IMR-90 (cell line): ENCODE measurements at regions not wholly inside any gene's neighbourhood (a gene's known extent, or its start where the extent isn't known, plus 50 kb on each side); places are given as distances from the start of the nearest gene placed in this dataset.

Experiments
- ATAC-seq: fragments of 200-7000 bp; cut with Tn5 transposase; 2 replicates; pipeline ENCODE4 v1.9.1; 2020; ENCODE audit warnings: low read depth, mild to moderate bottlenecking, moderate library complexity
- BruUV-seq: library from RNA; stranded (reverse); fragments of 400-500 nt; replicated peaks from 2 replicates; lab custom pipeline; 2021; lab: Mats Ljungman, UMichigan
- CTCF ChIA-PET: fragments of 300-600 bp; formaldehyde crosslinking; extraction: SDS; loops from one replicate; lab custom pipeline; 2021; ENCODE audit warnings: antibody characterized with exemption; lab: Yijun Ruan, JAX
- POLR2A ChIA-PET: fragments of 300-600 bp; sonication (Branson Sonifier 250); formaldehyde crosslinking; loops from one replicate; lab custom pipeline; 2022; ENCODE audit warnings: antibody characterized with exemption; ENCODE audit not compliant: unreplicated experiment; lab: Charles Lee
- DNase-seq: peaks from one replicate; pipeline ENCODE4 v3.0.0; 2013
- H2AFZ ChIP-seq: replicated peaks from 2 replicates; pipeline ENCODE3; 2013; ENCODE audit warnings: low read length, mild to moderate bottlenecking; ENCODE audit not compliant: poor library complexity
- H2AK5ac ChIP-seq: 2 replicates; pipeline ENCODE4 v1.6.1; 2013; ENCODE audit warnings: low read depth, low read length, inconsistent platforms
- H2AK9ac ChIP-seq: replicated peaks from 2 replicates; pipeline ENCODE3; 2013; ENCODE audit warnings: mild to moderate bottlenecking, low read depth, low read length, moderate library complexity; ENCODE audit not compliant: poor library complexity
- H2BK120ac ChIP-seq: 2 replicates; pipeline ENCODE4 v1.6.1; 2013; ENCODE audit warnings: low read depth, low read length, inconsistent platforms
- H2BK15ac ChIP-seq: 3 replicates; pipeline ENCODE4 v1.6.1; 2013; ENCODE audit warnings: low read depth, low read length, inconsistent platforms
- H2BK20ac ChIP-seq: 2 replicates; pipeline ENCODE4 v1.6.1; 2013; ENCODE audit warnings: low read depth, mild to moderate bottlenecking, inconsistent platforms, low read length, moderate library complexity
- H2BK5ac ChIP-seq: 2 replicates; pipeline ENCODE4 v1.6.1; 2013; ENCODE audit warnings: mild to moderate bottlenecking, low read depth, low read length, inconsistent platforms; ENCODE audit not compliant: poor library complexity, severe bottlenecking
- H3K14ac ChIP-seq: replicated peaks from 2 replicates; pipeline ENCODE4 v1.6.1; 2013; ENCODE audit warnings: low read depth, low read length, inconsistent platforms
- H3K18ac ChIP-seq: 2 replicates; pipeline ENCODE4 v1.6.1; 2013; ENCODE audit warnings: low read depth, low read length, control low read depth
- H3K23ac ChIP-seq: 2 replicates; pipeline ENCODE4 v1.6.1; 2013; ENCODE audit warnings: low read depth, low read length, inconsistent platforms
- H3K27ac ChIP-seq: 2 replicates; pipeline ENCODE4 v1.5.1; 2013; ENCODE audit warnings: mild to moderate bottlenecking, control low read depth, low read length; ENCODE audit not compliant: insufficient read depth
- H3K27me3 ChIP-seq: 2 replicates; pipeline ENCODE4 v1.6.1; 2013; ENCODE audit warnings: low read length; ENCODE audit not compliant: control insufficient read depth, insufficient read depth
- H3K36me3 ChIP-seq: 2 replicates; pipeline ENCODE4 v1.6.1; 2013; ENCODE audit warnings: low read length, mixed read lengths; ENCODE audit not compliant: control insufficient read depth, insufficient read depth
- H3K4ac ChIP-seq: 2 replicates; pipeline ENCODE4 v1.6.1; 2013; ENCODE audit warnings: low read depth, low read length, inconsistent platforms
- H3K4me1 ChIP-seq: 2 replicates; pipeline ENCODE4 v1.6.1; 2013; ENCODE audit warnings: low read length, mixed read lengths; ENCODE audit not compliant: control insufficient read depth, insufficient read depth
- H3K4me2 ChIP-seq: 2 replicates; pipeline ENCODE4 v1.6.1; 2013; ENCODE audit warnings: low read depth, mild to moderate bottlenecking, control low read depth, low read length, moderate library complexity
- H3K4me3 ChIP-seq: 2 replicates; pipeline ENCODE4 v1.5.1; 2013; ENCODE audit warnings: low read depth, mild to moderate bottlenecking, control low read depth, low read length, moderate library complexity; ENCODE audit not compliant: insufficient read depth
- H3K56ac ChIP-seq: 2 replicates; pipeline ENCODE4 v1.6.1; 2013; ENCODE audit warnings: low read length, inconsistent platforms; ENCODE audit not compliant: insufficient read depth; ENCODE audit errors: extremely low read depth
- H3K79me1 ChIP-seq, 2 experiments: 2 replicates each; pipeline ENCODE4 v1.6.1; 2013; ENCODE audit warnings: low read length in 2 of 2, inconsistent platforms in 1 of 2, low read depth in 1 of 2
- H3K9ac ChIP-seq: 2 replicates; pipeline ENCODE4 v1.6.1; 2013; ENCODE audit warnings: low read depth, low read length, control low read depth
- H3K9me1 ChIP-seq: 2 replicates; pipeline ENCODE4 v1.6.1; 2013; ENCODE audit warnings: low read length, inconsistent platforms; ENCODE audit not compliant: insufficient read depth
- H3K9me3 ChIP-seq: 2 replicates; pipeline ENCODE4 v1.6.1; 2013; ENCODE audit warnings: low read length; ENCODE audit not compliant: control insufficient read depth, insufficient read depth
- H4K20me1 ChIP-seq: 2 replicates; pipeline ENCODE4 v1.6.1; 2013; ENCODE audit warnings: low read length, inconsistent platforms; ENCODE audit not compliant: insufficient read depth
- H4K5ac ChIP-seq: 2 replicates; pipeline ENCODE4 v1.6.1; 2013; ENCODE audit warnings: mild to moderate bottlenecking, low read depth, low read length, control low read depth
- H4K8ac ChIP-seq, 2 experiments: 2 replicates each; pipeline ENCODE4 v1.6.1; 2013; ENCODE audit warnings: low read depth in 2 of 2, low read length in 2 of 2, control low read depth in 1 of 2, inconsistent platforms in 1 of 2
- H4K91ac ChIP-seq: 2 replicates; pipeline ENCODE4 v1.6.1; 2013; ENCODE audit warnings: low read depth, low read length, inconsistent platforms; ENCODE audit not compliant: insufficient read depth
- BHLHE40 ChIP-seq: fragments of 150-350 bp; IDR thresholded peaks from 2 replicates; pipeline ENCODE4 v1.6.1; 2016; ENCODE audit warnings: mild to moderate bottlenecking, low read depth, low read length
- CEBPB ChIP-seq: IDR thresholded peaks from 2 replicates; pipeline ENCODE4 v1.6.1; 2012; ENCODE audit warnings: low read depth, low read length, improper control_type of control experiment
- CHD1 ChIP-seq: IDR thresholded peaks from 2 replicates; pipeline ENCODE4 v1.6.1; 2012; ENCODE audit warnings: low read depth, low read length, improper control_type of control experiment
- FOS ChIP-seq: fragments of 150-350 bp; IDR thresholded peaks from 2 replicates; pipeline ENCODE4 v1.6.1; 2016; ENCODE audit warnings: low read depth, low read length
- MAZ ChIP-seq: IDR thresholded peaks from 2 replicates; pipeline ENCODE4 v1.6.1; 2012; ENCODE audit warnings: low read depth, mild to moderate bottlenecking, low read length, improper control_type of control experiment, moderate library complexity, borderline replicate concordance
- MXI1 ChIP-seq: IDR thresholded peaks from 2 replicates; pipeline ENCODE4 v1.6.1; 2012; ENCODE audit warnings: low read depth, mild to moderate bottlenecking, low read length, moderate library complexity, borderline replicate concordance
- NFE2L2 ChIP-seq: fragments of 150-350 bp; IDR thresholded peaks from 2 replicates; pipeline ENCODE4 v1.6.1; 2016; ENCODE audit warnings: low read depth, mild to moderate bottlenecking, low read length
- POLR2A ChIP-seq: IDR thresholded peaks from 2 replicates; pipeline ENCODE4 v1.6.1; 2012; ENCODE audit warnings: mild to moderate bottlenecking, low read depth, low read length
- RAD21 ChIP-seq: IDR thresholded peaks from 2 replicates; pipeline ENCODE4 v1.6.1; 2012; ENCODE audit warnings: low read length, improper control_type of control experiment
- RCOR1 ChIP-seq: IDR thresholded peaks from 2 replicates; pipeline ENCODE4 v1.6.1; 2012; ENCODE audit warnings: mild to moderate bottlenecking, low read length, improper control_type of control experiment; ENCODE audit not compliant: insufficient replicate concordance
- RFX5 ChIP-seq: IDR thresholded peaks from 2 replicates; pipeline ENCODE4 v1.8.0; 2012; ENCODE audit warnings: low read depth, mild to moderate bottlenecking, low read length, moderate library complexity
- SMC3 ChIP-seq: fragments of 150-350 bp; IDR thresholded peaks from 2 replicates; pipeline ENCODE4 v1.6.1; 2016; ENCODE audit warnings: low read depth, mild to moderate bottlenecking, antibody characterized with exemption, low read length, moderate library complexity
- WGBS, 2 experiments: methylation state at CpG; one replicate each; pipeline versions ENCODE4 v1.1.5 to v1.1.7; 2013; ENCODE audit warnings: missing lambda C conversion rate in 2 of 2; ENCODE audit not compliant: insufficient read length in 1 of 2; ENCODE audit errors: extremely low coverage in 2 of 2; 5-methylcytosine and 5-hydroxymethylcytosine counted together
- dilution Hi-C: fragments of 300-500 bp; cut with HindIII; formaldehyde crosslinking; loops from one replicate; pipeline ENCODE4 v1.14.3; 2018; ENCODE audit warnings: low sequenced_read_pairs; ENCODE audit not compliant: unreplicated experiment
- in situ Hi-C: fragments of 300-500 bp; cut with MboI; formaldehyde crosslinking; loops from 3 replicates; pipeline ENCODE4 v1.14.3; 2019; ENCODE audit warnings: low sequenced_read_pairs, inconsistent platforms, mixed read lengths
- intact Hi-C: fragments of 100-400 bp; cut with micrococcal nuclease; formaldehyde crosslinking; loops from 2 replicates; pipeline ENCODE4 v1.10.0; 2022
- TF ChIP-seq, protein P1 (sequence below): fragments of 150-350 bp; IDR thresholded peaks from 2 replicates; pipeline ENCODE4 v1.6.1; 2016; ENCODE audit warnings: low read depth, mild to moderate bottlenecking, low read length, moderate library complexity, borderline replicate concordance
- TF ChIP-seq, protein P2 (sequence below): conservative IDR thresholded peaks from 2 replicates; pipeline ENCODE4 v1.5.1; 2012; ENCODE audit warnings: mild to moderate bottlenecking, low read depth, low read length, improper control_type of control experiment

DNA sequence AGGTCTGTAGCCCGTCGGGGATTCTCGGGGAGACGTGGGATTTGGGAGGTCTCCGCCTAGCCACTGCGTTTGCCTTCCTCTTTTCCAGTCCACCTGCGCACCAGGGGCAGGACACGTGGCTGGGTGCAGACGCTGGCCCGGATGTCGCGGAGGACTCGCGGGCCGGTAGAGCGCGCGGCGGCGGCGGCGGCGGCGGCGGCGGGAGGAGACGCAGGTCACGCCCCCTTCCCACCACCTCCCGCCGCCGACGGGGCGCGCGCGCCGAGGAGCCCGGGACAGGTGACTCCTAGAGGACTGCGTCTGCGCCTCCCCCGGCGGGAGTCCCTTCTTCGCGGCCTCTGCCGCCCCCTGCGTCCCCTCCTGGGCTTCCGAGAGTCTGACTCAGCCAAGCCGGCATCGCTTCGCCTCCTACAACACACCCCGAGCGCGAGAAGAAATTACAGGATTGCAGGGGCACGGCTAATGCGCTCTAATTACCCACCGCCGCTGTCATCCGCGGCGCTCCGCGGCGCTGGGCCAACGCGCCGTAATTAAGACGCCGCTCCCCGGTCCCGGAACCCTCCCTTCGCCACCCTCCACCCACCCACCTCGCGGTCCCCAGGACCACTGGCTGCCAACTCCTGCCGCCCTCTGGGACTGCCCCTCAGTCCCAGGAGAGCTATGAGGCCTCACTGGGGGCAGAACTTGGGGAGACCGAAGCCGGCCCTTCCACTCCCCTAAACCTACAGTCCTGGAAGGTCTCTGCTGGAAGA lies 124.5 kb downstream of the MRPL14 start:
- in situ Hi-C loops (no loop called here), dilution Hi-C loops (no loop called here), intact Hi-C loops (loop anchor here (1.0 kb wide), 1 partner anchor 232 kb away; the partner anchor contains the start of gene VEGFA)
- Histone ChIP-seq H2BK15ac (0 out of 3 replicates have a peak overlapping the region, but pooled peaks have one; percentile 91), H3K23ac (no peak overlapping the region), H4K8ac (peak overlapping the region; percentile 61 to 66), H3K4ac (peak overlapping the region; percentile 48), H3K14ac (no peak overlapping the region), H3K9ac (0 out of 2 replicates have a peak overlapping the region, but pooled peaks have one; percentile 6), H2BK120ac (peak overlapping the region; percentile 71), H3K27me3 (no peaks in the 10 kb centered on the region), H3K79me1 (no peaks in the 10 kb centered on the region), H4K91ac (peak overlapping the region; percentile 66; the same call in 1 of the 2 replicates), H2BK5ac (peak overlapping the region; percentile 4), H3K56ac (no peak overlapping the region; the same call in 1 of the 2 replicates), H2BK20ac (peak overlapping the region; percentile 92), H3K4me1 (peaks cover 26% of the 10 kb centered on the region), H4K20me1 (no peaks in the 10 kb centered on the region), H3K4me2 (peak overlapping the region; percentile 86), H3K27ac (peak overlapping the region; percentile 24; the same call in 1 of the 2 replicates), H2AK5ac (peak overlapping the region; percentile 99), H2AFZ (peak overlapping the region; percentile 89), H3K4me3 (peak overlapping the region; percentile 36), H3K9me1 (peaks cover 5% of the 10 kb centered on the region), H3K36me3 (no peaks in the 10 kb centered on the region), H3K18ac (no peak overlapping the region), H4K5ac (no peak overlapping the region; the same call in 1 of the 2 replicates), H2AK9ac (peak overlapping the region; percentile 92), H3K9me3 (no peaks in the 10 kb centered on the region)
- ATAC-seq (peak; percentile 62), DNase-seq (peak; percentile 54)
- 5% methylated on average over 28 of the region's 76 CpGs; no CpG with 5 or more reads in 1 of the 2 experiments for WGBS, 2 experiments
- no TSS peak for BruUV-seq
- CTCF ChIA-PET, result no interaction called here
- POLR2A ChIA-PET, result no interaction called here
- TF ChIP-seq RAD21 (peak; percentile 58), SMC3 (peak; percentile 39; the same call in 1 of the 2 replicates), NFE2L2 (no peak), CEBPB (no peak), POLR2A (no peak), MXI1 (no peak), MAZ (peak; percentile 20; the same call in 1 of the 2 replicates), CHD1 (no peak), RFX5 (no peak), RCOR1 (no peak), BHLHE40 (0 out of 2 replicates have a peak, but pooled peaks have one; percentile 9), FOS (no peak)
- TF ChIP-seq, protein P1, sequence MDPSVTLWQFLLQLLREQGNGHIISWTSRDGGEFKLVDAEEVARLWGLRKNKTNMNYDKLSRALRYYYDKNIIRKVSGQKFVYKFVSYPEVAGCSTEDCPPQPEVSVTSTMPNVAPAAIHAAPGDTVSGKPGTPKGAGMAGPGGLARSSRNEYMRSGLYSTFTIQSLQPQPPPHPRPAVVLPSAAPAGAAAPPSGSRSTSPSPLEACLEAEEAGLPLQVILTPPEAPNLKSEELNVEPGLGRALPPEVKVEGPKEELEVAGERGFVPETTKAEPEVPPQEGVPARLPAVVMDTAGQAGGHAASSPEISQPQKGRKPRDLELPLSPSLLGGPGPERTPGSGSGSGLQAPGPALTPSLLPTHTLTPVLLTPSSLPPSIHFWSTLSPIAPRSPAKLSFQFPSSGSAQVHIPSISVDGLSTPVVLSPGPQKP, result no peak
- TF ChIP-seq, protein P2, sequence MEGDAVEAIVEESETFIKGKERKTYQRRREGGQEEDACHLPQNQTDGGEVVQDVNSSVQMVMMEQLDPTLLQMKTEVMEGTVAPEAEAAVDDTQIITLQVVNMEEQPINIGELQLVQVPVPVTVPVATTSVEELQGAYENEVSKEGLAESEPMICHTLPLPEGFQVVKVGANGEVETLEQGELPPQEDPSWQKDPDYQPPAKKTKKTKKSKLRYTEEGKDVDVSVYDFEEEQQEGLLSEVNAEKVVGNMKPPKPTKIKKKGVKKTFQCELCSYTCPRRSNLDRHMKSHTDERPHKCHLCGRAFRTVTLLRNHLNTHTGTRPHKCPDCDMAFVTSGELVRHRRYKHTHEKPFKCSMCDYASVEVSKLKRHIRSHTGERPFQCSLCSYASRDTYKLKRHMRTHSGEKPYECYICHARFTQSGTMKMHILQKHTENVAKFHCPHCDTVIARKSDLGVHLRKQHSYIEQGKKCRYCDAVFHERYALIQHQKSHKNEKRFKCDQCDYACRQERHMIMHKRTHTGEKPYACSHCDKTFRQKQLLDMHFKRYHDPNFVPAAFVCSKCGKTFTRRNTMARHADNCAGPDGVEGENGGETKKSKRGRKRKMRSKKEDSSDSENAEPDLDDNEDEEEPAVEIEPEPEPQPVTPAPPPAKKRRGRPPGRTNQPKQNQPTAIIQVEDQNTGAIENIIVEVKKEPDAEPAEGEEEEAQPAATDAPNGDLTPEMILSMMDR, result peak; percentile 46
